K562 (cell line): ENCODE measurements at regions not wholly inside any gene's neighbourhood (a gene's known extent, or its start where the extent isn't known, plus 50 kb on each side); places are given as distances from the start of the nearest gene placed in this dataset.

ENCODE experiments used
- ATAC-seq: fragments of 200-7000 bp; cut with Tn5 transposase; 3 replicates; pipeline ENCODE4 v1.9.1; 2020; ENCODE audit warnings: moderate library complexity
- BruUV-seq: library from RNA; stranded (reverse); fragments of 400-500 nt; replicated peaks from 2 replicates; lab custom pipeline; 2021; lab: Mats Ljungman, UMichigan
- CTCF ChIA-PET: fragments of 300-600 bp; formaldehyde crosslinking; extraction: SDS; loops from one replicate; lab custom pipeline; 2021; ENCODE audit warnings: low intra/inter-chr PET ratio; lab: Yijun Ruan, JAX
- POLR2A ChIA-PET: fragments of 300-600, 350-650 bp; sonication (Branson Sonifier 250); formaldehyde crosslinking; extraction: SDS; loops from one replicate; lab custom pipeline; 2021; ENCODE audit warnings: antibody characterized with exemption, inconsistent platforms; lab: Yijun Ruan, JAX
- DNase-seq, 4 experiments: peaks; one replicate each; pipeline versions ENCODE4 v3.0.0 to v3.0.0-alpha.2; 2011 to 2018; ENCODE audit warnings: low spot score in 3 of 4, mixed read lengths in 3 of 4; ENCODE audit errors: extremely low read depth in 1 of 4
- FAIRE-seq: peaks from 2 replicates; lab custom pipeline; 2011; peaks lifted over from hg19 to GRCh38; lab: Jason Lieb, UNC
- H2AFZ ChIP-seq: 2 replicates; pipeline ENCODE4 v1.6.0; 2011; ENCODE audit warnings: low read depth, low read length, control low read depth, inconsistent platforms
- H3K27ac ChIP-seq: fragments of 200-600 bp; 3 replicates; pipeline ENCODE4 v1.8.0; 2011; ENCODE audit warnings: low read depth, mild to moderate bottlenecking, control low read depth, inconsistent platforms, low read length, moderate library complexity, mixed read lengths; ENCODE audit errors: extremely low read depth
- H3K27me3 ChIP-seq, 2 experiments: fragments of 300-600 bp in 1 of 2; 2 replicates in 1 of 2; 3 replicates in 1 of 2; pipeline versions ENCODE4 v1.6.0 to v1.8.0; 2011; ENCODE audit warnings: inconsistent platforms in 2 of 2, low read length in 2 of 2, mild to moderate bottlenecking in 1 of 2, mixed read lengths in 1 of 2, moderate library complexity in 1 of 2; ENCODE audit not compliant: control insufficient read depth in 2 of 2, insufficient read depth in 2 of 2
- H3K36me3 ChIP-seq: fragments of 300-600 bp; 3 replicates; pipeline ENCODE4 v1.8.0; 2011; ENCODE audit warnings: mild to moderate bottlenecking, low read length, inconsistent platforms; ENCODE audit not compliant: control insufficient read depth, insufficient read depth
- H3K4me1 ChIP-seq, 2 experiments: fragments of 200-600 bp in 1 of 2; replicated peaks in 1 of 2; 2 replicates in 1 of 2; 3 replicates in 1 of 2; pipeline versions ENCODE4 v1.5.1 to v1.8.0; 2011; ENCODE audit warnings: inconsistent platforms in 2 of 2, low read length in 2 of 2, mild to moderate bottlenecking in 1 of 2, mixed read lengths in 1 of 2, moderate library complexity in 1 of 2; ENCODE audit not compliant: control insufficient read depth in 2 of 2, insufficient read depth in 2 of 2
- H3K4me2 ChIP-seq: 2 replicates; pipeline ENCODE4 v1.6.1; 2011; ENCODE audit warnings: low read length, control low read depth, inconsistent platforms, mixed read lengths; ENCODE audit not compliant: insufficient read depth
- H3K4me3 ChIP-seq: fragments of 200-600 bp; sonication (generic), shearing (Covaris generic); 2 replicates; pipeline ENCODE4 v1.5.1; 2016; ENCODE audit warnings: control low read depth, inconsistent platforms
- H3K79me2 ChIP-seq: fragments of 200-600 bp; 3 replicates; pipeline ENCODE4 v1.8.0; 2011; ENCODE audit warnings: low read length, inconsistent platforms; ENCODE audit not compliant: control insufficient read depth, insufficient read depth
- H3K9ac ChIP-seq, 2 experiments: 2 replicates each; pipeline versions ENCODE4 v1.6.0 to v1.6.1; 2011; ENCODE audit warnings: low read depth in 2 of 2, low read length in 2 of 2, control low read depth in 1 of 2, inconsistent platforms in 1 of 2, mild to moderate bottlenecking in 1 of 2, mixed read lengths in 1 of 2; ENCODE audit not compliant: insufficient read depth in 1 of 2
- H3K9me1 ChIP-seq: one replicate; pipeline ENCODE4 v1.6.0; 2011; ENCODE audit warnings: inconsistent platforms, mild to moderate bottlenecking, low read length, moderate library complexity; ENCODE audit not compliant: control insufficient read depth, insufficient read depth
- H3K9me3 ChIP-seq: replicated peaks from 2 replicates; pipeline ENCODE4 v1.5.1; 2011; ENCODE audit warnings: low read depth, low read length, inconsistent platforms; ENCODE audit not compliant: control insufficient read depth, insufficient read depth
- H4K20me1 ChIP-seq: replicated peaks from 2 replicates; pipeline ENCODE4 v1.6.1; 2011; ENCODE audit warnings: low read length, inconsistent platforms, mixed read lengths; ENCODE audit not compliant: control insufficient read depth, insufficient read depth
- BRD9 ChIP-seq: fragments of 450-650 bp; IDR thresholded peaks from 2 replicates; pipeline ENCODE4 v1.6.1; 2018; ENCODE audit warnings: low read depth; ENCODE audit not compliant: partially characterized antibody
- FOXM1 ChIP-seq, 2 experiments: fragments of 450-650 bp in 1 of 2; sonication (generic) in 1 of 2; formaldehyde crosslinking in 1 of 2; IDR thresholded peaks; 2 replicates each; pipeline versions ENCODE4 v1.6.1 to v1.9.0; 2017 to 2022; ENCODE audit warnings: low read depth in 2 of 2, mild to moderate bottlenecking in 2 of 2, missing genetic modification reagents in 1 of 2, moderate library complexity in 1 of 2
- MAZ ChIP-seq, 2 experiments: fragments of 450-650 bp in 1 of 2; sonication (generic) in 1 of 2; formaldehyde crosslinking; IDR thresholded peaks in 1 of 2; conservative IDR thresholded peaks in 1 of 2; 2 replicates each; pipeline versions ENCODE4 v1.4.0 to v1.5.0; 2020; ENCODE audit warnings: mild to moderate bottlenecking in 1 of 2, missing genetic modification reagents in 1 of 2
- STAG1 ChIP-seq: sonication (generic); formaldehyde crosslinking; IDR thresholded peaks from 2 replicates; pipeline ENCODE4 v1.5.0; 2020; ENCODE audit warnings: missing genetic modification reagents, borderline replicate concordance
- ZKSCAN1 ChIP-seq: fragments of 150-350 bp; IDR thresholded peaks from 2 replicates; pipeline ENCODE4 v1.6.1; 2016; ENCODE audit warnings: low read depth, low read length
- ZNF165 ChIP-seq: fragments of 250-450 bp; sonication (Bioruptor Pico); IDR thresholded peaks from 2 replicates; pipeline ENCODE4 v1.4.0; 2020; ENCODE audit warnings: borderline replicate concordance
- ZNF23 ChIP-seq: fragments of 250-450 bp; sonication (Bioruptor Pico); IDR thresholded peaks from 2 replicates; pipeline ENCODE4 v1.4.0; 2020; ENCODE audit warnings: mild to moderate bottlenecking
- ZNF263 ChIP-seq: sonication (generic); formaldehyde crosslinking; IDR thresholded peaks from 2 replicates; pipeline ENCODE4 v1.8.0; 2022; ENCODE audit warnings: mild to moderate bottlenecking, missing genetic modification reagents, borderline replicate concordance
- ZNF316 ChIP-seq: fragments of 450-650 bp; IDR thresholded peaks from 2 replicates; pipeline ENCODE4 v1.6.1; 2016
- ZNF347 ChIP-seq: fragments of 450-650 bp; formaldehyde crosslinking; IDR thresholded peaks from 2 replicates; pipeline ENCODE4 v1.4.0; 2020; ENCODE audit warnings: low read depth, mild to moderate bottlenecking, moderate library complexity
- WGBS: fragments of 100-300 bp; shearing (Covaris generic); methylation state at CpG from one replicate; pipeline ENCODE4 v1.1.6; 2016; ENCODE audit warnings: low coverage, mixed read lengths; ENCODE audit not compliant: insufficient coverage; ENCODE audit errors: missing lambda C conversion rate; 5-methylcytosine and 5-hydroxymethylcytosine counted together
- in situ Hi-C: fragments of 300-500 bp; cut with MboI; formaldehyde crosslinking; loops from 4 replicates; pipeline ENCODE4 v1.15.0; 2018; ENCODE audit warnings: inconsistent platforms, mixed read lengths
- intact Hi-C: fragments of 100-400 bp; cut with micrococcal nuclease; formaldehyde crosslinking; loops from 2 replicates; pipeline ENCODE4 v1.14.2; 2022
- TF ChIP-seq, protein P1 (sequence below), 2 experiments: fragments of 450-650 bp in 1 of 2; sonication (generic) in 1 of 2; formaldehyde crosslinking in 1 of 2; IDR thresholded peaks in 1 of 2; conservative IDR thresholded peaks in 1 of 2; 2 replicates each; pipeline versions ENCODE4 v1.6.1 to v1.8.1; 2016 to 2023; ENCODE audit warnings: mild to moderate bottlenecking in 2 of 2, moderate library complexity in 2 of 2, inconsistent platforms in 1 of 2, missing genetic modification reagents in 1 of 2

DNA sequence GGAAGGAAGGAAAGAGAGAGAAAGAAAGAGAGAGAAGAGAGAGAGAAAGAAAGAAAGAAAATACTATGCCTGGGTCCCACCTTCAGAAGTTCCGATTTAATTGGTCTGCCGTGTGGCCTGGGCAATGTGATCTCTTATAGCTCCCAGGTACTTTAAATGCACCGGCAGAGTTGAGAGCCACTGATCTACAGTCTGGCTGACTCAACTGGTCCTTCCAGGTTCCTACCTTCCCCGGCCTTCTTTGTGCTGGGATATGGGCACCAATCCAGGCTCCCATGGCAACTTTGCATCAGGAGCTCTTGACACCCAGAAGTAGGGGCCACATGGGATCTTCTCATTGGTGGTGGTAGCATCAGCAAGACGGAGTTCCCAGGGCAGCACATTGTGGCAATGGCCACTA, 186.5 kb upstream of the ATP6AP2 start:
- Histone ChIP-seq H3K27me3 (no peaks in the 10 kb centered on the region), H3K4me3 (no peak overlapping the region), H3K4me1 (no peaks in the 10 kb centered on the region), H3K9me3 (no peaks in the 10 kb centered on the region), H3K9ac (no peak overlapping the region), H3K36me3 (no peaks in the 10 kb centered on the region), H3K79me2 (no peaks in the 10 kb centered on the region), H4K20me1 (no peaks in the 10 kb centered on the region), H3K4me2 (no peak overlapping the region), H3K9me1 (no peaks in the 10 kb centered on the region), H3K27ac (no peak overlapping the region), H2AFZ (no peak overlapping the region)
- no TSS peak for BruUV-seq
- ATAC-seq = no peak
- ChIA-PET POLR2A (no interaction called here), CTCF (no interaction called here)
- intact Hi-C loops = no loop called here
- no peak for DNase-seq
- TF ChIP-seq ZNF23 (no peak), ZKSCAN1 (no peak), BRD9 (no peak), STAG1 (no peak), ZNF263 (CRISPR knock-in tag) (no peak), FOXM1 (IDR thresholded peaks at IDR 0.05; ENCODE audit: low read depth) (no peak), FOXM1 (CRISPR knock-in tag; IDR thresholded peaks at IDR 0.05; ENCODE audit: low read depth) (no peak), ZNF347 (no peak), ZNF316 (no peak), MAZ (CRISPR knock-in tag; conservative IDR thresholded peaks at IDR 0.05 in 1 of 2, IDR thresholded peaks at IDR 0.05 in 1 of 2) (no peak), ZNF165 (CRISPR knock-in tag) (no peak)
- TF ChIP-seq, protein P1, sequence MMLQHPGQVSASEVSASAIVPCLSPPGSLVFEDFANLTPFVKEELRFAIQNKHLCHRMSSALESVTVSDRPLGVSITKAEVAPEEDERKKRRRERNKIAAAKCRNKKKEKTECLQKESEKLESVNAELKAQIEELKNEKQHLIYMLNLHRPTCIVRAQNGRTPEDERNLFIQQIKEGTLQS (IDR thresholded peaks at IDR 0.05) = no peak
- TF ChIP-seq, protein P1 (CRISPR knock-in tag; conservative IDR thresholded peaks at IDR 0.05) = no peak
- WGBS = 30% methylated on average over 5 of the region's 5 CpGs
- FAIRE-seq = no peak
- in situ Hi-C loops = no loop called here
